Activated T-cell treated with anti-CD3 and anti-CD28 coated beads for 24 hours (primary cell): ENCODE measurements at regions not wholly inside any gene's neighbourhood (a gene's known extent, or its start where the extent isn't known, plus 50 kb on each side); places are given as distances from the start of the nearest gene placed in this dataset.

Experiments used
- DNase-seq: peaks from one replicate; pipeline ENCODE4 v3.0.0-alpha.2; 2020; ENCODE audit warnings: low read depth

- DNase-seq = no peak
Measured at GRCh38 chr2:238581126-238581525, 154.4 kb downstream of the ASB1 start.

- no peak for DNase-seq
Measured at GRCh38 chr2:238582159-238582558, 155.4 kb downstream of the ASB1 start.

- no peak for DNase-seq
Measured at GRCh38 chr2:238584617-238585016, 157.9 kb downstream of the ASB1 start.

- DNase-seq = no peak
Measured at GRCh38 chr2:238585836-238586821, 159.4 kb downstream of the ASB1 start.

GRCh38 chr2:238586931-238587775 is 160.4 kb downstream of the ASB1 start:
- DNase-seq = no peak

- DNase-seq = no peak
Measured at GRCh38 chr2:238587776-238588660, 161.3 kb downstream of the ASB1 start.

GRCh38 chr2:238589591-238590460 is 163.1 kb downstream of the ASB1 start:
- no peak for DNase-seq

- no peak for DNase-seq
Measured at GRCh38 chr2:238591732-238592131, 165.0 kb downstream of the ASB1 start.

- no peak for DNase-seq
Measured at GRCh38 chr2:238593236-238593635, 166.5 kb downstream of the ASB1 start.

- no peak for DNase-seq
Measured at GRCh38 chr2:238593678-238594077, 167.0 kb downstream of the ASB1 start.

GRCh38 chr2:238594796-238595749 is 168.3 kb downstream of the ASB1 start:
- DNase-seq = no peak

GRCh38 chr2:238595750-238596570 is 169.2 kb downstream of the ASB1 start:
- DNase-seq = no peak

- DNase-seq = no peak
Measured at GRCh38 chr2:238596571-238597551, 170.1 kb downstream of the ASB1 start.

GRCh38 chr2:238597638-238598528 is 171.2 kb downstream of the ASB1 start:
- DNase-seq = no peak

- DNase-seq = no peak
Measured at GRCh38 chr2:238598802-238599530, 172.2 kb downstream of the ASB1 start.
